HuH-7.5 (cell line): ENCODE measurements at regions not wholly inside any gene's neighbourhood (a gene's known extent, or its start where the extent isn't known, plus 50 kb on each side); places are given as distances from the start of the nearest gene placed in this dataset.
"Not testable (repeated sequence)": the region's sequence is repeated elsewhere in the genome, so short reads cannot be mapped to it uniquely, and the experiment has no call there.

Source experiments
- DNase-seq: peaks from one replicate; pipeline ENCODE4 v3.0.0; 2011; ENCODE audit warnings: low spot score

DNA sequence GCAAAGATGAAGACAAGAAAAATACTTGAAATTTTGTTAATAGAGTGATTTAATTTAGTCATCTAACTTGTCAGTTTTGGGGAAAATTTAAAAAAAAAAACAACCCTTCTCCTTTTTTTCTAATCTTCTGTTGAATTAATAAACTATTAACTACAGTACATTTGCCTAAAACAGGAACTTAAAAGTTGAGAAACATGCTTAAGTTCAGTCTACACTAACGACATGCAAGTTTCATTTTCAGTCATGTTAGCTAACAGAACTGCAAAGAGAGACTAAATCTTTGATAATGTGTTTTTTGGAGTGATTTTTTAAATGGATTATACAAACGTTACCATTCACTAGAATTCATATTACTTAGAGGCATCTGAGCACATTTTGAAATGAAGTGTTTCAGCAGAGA is 71.9 kb upstream of the MBNL1 start:
- no peak for DNase-seq

- DNase-seq, result no peak
These were observed 71.3 kb upstream of the MBNL1 start for GRCh38 chr3:152197451-152197850.

DNA sequence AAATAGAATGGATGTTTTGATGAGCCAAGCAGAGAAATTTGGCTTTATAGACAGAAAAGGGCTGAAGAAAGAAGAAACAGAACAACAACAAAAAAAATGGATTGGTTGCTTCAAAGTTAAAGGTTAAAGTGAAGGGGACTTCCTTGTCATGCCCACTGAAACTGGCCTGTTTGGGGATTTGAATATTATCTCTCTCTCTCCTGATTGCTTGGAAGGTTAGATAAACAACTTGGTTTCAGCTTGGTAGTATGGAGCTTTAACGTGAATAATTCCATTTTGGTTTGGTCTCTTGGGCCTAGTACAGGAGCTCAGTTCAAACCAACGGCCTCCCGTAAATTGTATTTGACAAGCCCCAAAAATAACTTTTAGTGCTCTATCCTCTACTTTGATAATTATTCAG is 70.8 kb upstream of the MBNL1 start:
- no peak for DNase-seq

DNA sequence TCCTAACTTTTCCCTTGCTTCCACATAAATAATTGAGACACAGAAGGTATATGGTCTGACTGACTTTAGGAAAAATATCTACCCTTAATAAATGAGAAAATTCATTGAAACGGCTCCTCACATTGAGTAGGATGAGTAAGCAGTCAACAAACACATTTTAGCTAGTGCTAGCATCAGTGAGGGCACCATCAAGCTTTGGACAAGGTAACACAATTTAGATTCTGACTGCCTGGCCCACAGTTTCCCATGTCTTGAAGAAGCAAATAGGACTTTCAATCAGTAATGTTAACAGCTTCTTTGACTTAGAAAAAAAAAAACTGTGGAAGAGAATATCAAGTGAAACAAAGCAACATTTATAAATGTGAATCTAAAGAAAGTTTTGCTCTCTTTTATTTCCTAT is 70.1 kb upstream of the MBNL1 start:
- DNase-seq, result no peak

DNA sequence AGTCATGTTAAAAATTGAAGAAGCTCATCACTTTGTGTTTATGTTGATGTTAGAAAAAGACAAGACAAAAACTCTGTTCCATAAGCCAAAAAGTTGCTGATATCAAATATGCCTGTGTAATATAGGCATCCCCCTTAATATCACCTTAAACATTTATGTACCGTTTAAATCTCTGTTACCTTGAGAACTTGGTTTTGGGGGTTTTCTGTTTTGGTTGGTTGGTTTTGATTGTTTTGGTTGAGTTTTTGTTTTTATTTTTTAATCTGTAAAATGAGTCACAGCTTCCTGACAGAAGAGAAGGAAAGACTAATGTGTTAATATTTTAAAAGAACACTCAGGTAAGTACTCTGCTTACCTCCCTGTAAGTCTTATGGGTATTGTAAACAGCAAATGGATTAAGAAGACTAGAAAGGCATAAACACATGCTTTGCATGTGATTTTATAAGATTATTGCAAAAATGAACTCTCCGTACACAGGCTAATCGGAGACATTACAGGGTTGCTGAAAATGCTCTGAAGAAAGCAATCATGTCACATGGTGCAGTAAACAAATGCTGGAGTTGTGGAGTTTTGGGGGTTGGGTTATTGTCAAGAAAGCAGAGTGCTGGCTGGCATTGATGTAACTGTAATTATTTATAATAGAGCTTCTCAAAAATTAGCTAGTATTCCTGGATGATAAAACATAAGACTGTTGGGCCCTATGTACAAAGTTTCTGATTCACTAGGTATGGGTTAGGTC is 69.5 kb upstream of the MBNL1 start:
- DNase-seq, result no peak

DNA sequence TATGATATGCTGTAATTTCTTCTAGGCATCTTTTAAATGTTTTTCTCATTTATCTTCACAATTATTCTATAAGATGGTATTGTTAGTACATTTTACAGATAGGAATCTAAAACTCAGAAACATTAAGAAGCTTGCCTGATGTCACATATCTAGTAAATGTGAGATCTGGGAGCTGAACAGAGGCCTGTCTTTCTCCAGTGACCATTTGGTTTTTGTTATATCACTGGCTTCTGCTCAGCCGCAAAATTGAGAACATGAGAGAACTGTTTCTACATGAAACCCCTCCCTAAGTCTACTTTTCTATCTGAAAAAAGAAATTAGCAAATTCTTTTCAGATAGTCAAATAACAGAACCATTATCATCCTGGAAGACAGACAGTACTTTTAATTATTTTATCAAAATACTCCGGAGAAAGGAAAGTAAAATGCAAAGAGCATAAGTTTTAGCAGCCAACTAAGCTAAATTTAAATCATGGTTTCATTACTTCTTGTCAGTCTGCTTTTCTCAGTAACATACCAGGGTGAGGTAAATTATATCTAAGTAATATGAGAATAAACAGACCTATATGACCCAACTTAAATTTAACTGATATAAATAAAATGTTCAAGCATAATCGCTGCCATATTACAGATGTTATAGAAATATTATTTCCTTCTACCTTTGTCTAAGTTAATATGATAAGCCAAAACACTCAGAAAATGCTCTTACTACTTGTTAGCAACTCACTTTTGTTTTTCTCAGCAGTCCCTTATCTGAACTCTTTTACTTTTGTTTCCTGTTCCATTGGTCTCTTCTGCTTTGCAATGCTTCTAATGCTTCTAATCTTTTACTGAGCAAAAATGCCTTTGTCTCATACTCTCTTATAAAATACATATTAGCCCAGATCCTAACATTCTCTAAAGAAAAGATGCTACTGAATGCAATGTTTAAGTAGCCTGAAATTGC is 68.0 kb upstream of the MBNL1 start:
- DNase-seq, result no peak

DNA sequence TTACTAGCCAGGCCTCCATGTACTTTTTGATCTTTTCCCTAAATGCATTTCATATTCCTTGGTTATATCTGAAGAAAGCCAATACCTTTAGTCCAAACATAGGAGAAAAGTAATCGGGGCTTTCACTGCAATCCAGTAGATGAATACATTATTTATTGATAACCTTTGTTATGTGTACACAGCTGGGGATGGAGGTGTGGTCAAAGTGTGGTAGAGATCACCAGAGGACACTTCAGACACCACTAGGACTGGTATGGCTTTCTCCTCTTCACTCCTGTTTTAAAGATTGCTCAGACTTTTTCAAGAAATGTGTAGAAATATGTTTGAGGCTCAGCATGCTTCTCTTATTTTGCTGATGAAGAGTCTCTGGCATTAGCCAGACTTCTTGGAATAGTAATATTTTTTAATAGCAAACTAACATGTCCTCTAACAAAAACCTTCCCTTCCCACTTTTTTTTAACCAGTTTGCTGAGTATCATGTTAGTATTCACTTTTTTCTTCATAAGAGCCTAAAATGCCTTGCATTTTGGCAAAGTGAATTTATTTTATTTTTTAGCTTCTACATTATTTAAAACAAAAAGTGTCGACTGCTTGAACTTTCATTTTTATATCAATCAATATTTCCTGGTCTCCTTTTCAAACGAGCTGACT is 65.6 kb upstream of the MBNL1 start:
- DNase-seq, result no peak

DNA sequence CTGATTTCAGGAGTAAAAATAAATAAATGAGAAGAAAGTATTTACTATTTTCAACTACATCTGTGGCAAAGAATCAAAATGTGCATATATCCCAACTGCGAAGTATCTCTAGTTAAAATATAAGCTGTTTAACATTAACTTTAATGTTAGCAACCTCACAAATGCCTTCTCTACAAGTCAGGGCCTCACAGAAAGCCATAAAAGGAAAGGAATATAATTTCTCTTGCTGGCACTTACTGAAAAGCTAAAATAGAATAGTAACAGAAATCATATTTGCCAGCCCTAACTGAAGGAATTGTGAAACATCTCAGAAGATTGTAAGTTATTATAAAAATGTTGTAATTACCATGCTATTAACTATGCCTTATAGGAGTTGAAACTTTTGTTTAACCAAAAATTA is 65.1 kb upstream of the MBNL1 start:
- no peak for DNase-seq

DNA sequence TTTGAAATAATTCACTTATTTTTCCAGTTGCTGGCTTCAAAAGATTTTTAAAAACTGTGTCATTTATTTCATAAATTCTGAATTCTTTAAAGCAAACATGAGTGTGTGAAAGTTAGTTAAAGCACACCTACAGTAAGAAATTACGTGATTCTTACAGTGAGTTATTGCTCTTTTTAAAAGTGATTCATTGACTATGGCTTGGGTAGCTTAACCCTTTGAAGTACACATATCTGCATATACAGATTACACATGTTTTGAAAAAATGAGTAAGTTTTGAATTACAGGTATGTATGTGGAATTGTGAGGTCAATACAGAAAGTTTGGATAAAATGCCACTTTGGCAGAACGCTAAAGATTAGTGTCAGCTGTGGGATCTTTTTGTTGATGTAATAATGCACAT is 64.5 kb upstream of the MBNL1 start:
- no peak for DNase-seq

DNA sequence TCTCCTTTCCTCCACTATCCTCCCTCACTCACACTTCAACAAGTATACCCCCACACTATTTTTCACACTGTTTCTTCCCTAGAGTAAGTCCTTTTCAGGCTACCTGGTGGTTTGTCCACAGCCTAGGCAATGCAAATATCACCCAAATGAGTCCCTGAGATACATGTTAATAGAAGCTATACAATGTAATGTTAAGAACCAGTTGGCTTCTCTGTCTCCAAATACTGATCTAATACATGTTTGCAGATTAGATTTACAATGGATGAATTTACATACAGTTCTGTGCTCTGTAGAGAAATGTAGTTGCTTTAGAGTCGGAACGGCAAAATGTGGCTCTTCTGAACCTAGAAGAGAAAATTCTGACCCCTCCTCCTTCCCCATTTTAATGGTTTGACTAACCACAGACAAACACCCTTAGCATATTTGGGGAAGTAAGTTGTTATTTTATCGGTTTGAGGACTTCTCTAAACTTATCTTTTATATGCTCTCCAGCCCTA is 63.6 kb upstream of the MBNL1 start:
- DNase-seq, result no peak

- DNase-seq, result no peak
These were observed 62.4 kb upstream of the MBNL1 start for GRCh38 chr3:152206243-152206760.

- no peak for DNase-seq
These were observed 60.3 kb upstream of the MBNL1 start for GRCh38 chr3:152208439-152208838.

DNA sequence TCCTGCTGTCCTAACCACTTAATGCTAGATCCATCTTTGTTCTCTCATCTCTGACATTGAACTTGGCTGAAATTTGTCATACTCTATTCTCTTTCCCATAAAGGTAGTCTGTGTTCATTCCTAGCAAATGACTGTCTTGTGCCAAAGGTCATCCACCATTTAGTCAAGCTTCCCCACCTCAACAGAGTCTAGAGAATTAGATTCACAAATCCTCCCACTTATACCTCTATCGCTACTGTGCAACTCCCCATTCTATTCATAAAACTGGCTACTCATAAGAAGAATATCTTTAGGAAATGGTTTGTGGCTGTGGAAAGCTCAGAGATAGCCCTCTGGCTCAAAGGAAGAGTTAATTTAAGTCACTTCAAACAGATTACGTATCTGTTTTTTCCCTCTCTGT is 59.7 kb upstream of the MBNL1 start:
- DNase-seq, result no peak

DNA sequence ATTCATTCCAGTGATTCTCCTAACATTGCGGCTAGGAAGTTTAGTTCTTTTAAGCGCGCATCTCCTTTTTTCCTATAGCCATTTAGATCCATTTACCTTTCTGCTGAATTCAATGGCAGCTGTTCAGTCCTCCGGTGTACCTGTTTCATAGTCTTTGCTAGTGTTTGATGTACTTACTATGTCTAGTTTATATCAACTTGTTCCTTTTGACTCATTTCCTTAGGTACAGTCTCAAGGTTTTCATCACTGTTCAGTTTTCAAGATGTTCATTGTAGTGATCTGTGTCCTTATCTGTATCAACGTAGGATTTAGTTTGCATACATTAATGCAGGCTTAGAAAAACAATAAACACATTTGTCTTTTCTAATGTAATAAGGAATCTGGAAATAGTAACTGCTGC is 59.0 kb upstream of the MBNL1 start:
- no peak for DNase-seq

DNA sequence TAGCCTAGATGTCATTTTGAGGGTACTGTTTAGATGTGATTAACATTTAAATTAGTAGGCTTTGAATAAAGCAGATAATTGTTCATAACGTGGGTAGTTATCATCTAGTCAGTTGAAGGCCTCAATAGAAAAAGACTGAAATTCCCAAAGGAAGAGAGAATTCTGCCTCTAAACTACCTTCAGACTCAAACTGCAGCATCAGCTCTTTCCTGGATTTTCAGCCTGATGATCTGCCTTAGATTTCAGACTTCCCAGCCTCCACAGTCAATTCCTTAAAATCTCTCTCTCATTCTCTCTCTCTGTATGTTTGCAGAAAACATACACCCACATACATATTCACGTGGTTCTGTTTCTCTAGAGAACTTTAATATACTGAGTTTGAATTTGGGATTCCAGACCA is 58.0 kb upstream of the MBNL1 start:
- DNase-seq, result no peak

GRCh38 chr3:152211655-152212054 is 57.1 kb upstream of the MBNL1 start:
- DNase-seq, result no peak

- DNase-seq, result no peak
These were observed 55.5 kb upstream of the MBNL1 start for GRCh38 chr3:152213203-152213602.

GRCh38 chr3:152213938-152214337 is 54.8 kb upstream of the MBNL1 start:
- no peak for DNase-seq

- DNase-seq, result not testable (repeated sequence)
These were observed 51.5 kb upstream of the MBNL1 start for GRCh38 chr3:152216960-152217865.

- no peak for DNase-seq
These were observed 50.1 kb upstream of the MBNL1 start for GRCh38 chr3:152218602-152219001.
